22Rv1 (cell line): ENCODE measurements at regions not wholly inside any gene's neighbourhood (a gene's known extent, or its start where the extent isn't known, plus 50 kb on each side); places are given as distances from the start of the nearest gene placed in this dataset.

Source experiments
- CTCF ChIP-seq: fragments of 450-650 bp; IDR thresholded peaks from 2 replicates; pipeline ENCODE4 v1.5.1; 2017; ENCODE audit warnings: mild to moderate bottlenecking
- ZFX ChIP-seq: fragments of 450-650 bp; IDR thresholded peaks from 2 replicates; pipeline ENCODE4 v1.6.1; 2017; ENCODE audit warnings: antibody characterized with exemption, borderline replicate concordance

- TF ChIP-seq CTCF, result no peak
- TF ChIP-seq ZFX, result no peak
Measured at GRCh38 chr2:188892636-188893035, 81.5 kb upstream of the COL3A1 start.
